Ascending aorta (tissue), 2 donors: ENCODE measurements at regions not wholly inside any gene's neighbourhood (a gene's known extent, or its start where the extent isn't known, plus 50 kb on each side); places are given as distances from the start of the nearest gene placed in this dataset.

ENCODE experiments used
- DNase-seq, 2 donors: peaks; one replicate each; pipeline ENCODE4 v3.0.0-alpha.2; 2019; ENCODE audit warnings: low spot score in 2 of 2
- H3K27ac ChIP-seq, 2 donors: fragments of 200-600 bp; sonication (generic); one replicate each; pipeline ENCODE4 v1.5.1; 2016 to 2017; ENCODE audit warnings: mild to moderate bottlenecking in 1 of 2
- H3K27me3 ChIP-seq: fragments of 200-600 bp; sonication (generic); one replicate; pipeline ENCODE4 v1.5.1; 2017
- H3K36me3 ChIP-seq, 2 donors: fragments of 200-600 bp; sonication (generic); one replicate each; pipeline ENCODE4 v1.5.1; 2016
- H3K4me1 ChIP-seq, 2 donors: fragments of 200-600 bp; sonication (generic); one replicate each; pipeline ENCODE4 v1.5.1; 2016 to 2017; ENCODE audit warnings: mild to moderate bottlenecking in 1 of 2
- H3K4me3 ChIP-seq, 2 donors: fragments of 200-600 bp; sonication (generic); one replicate each; pipeline ENCODE4 v1.5.1; 2016 to 2017; ENCODE audit warnings: mild to moderate bottlenecking in 1 of 2
- H3K9me3 ChIP-seq, 2 donors: fragments of 200-600 bp; sonication (generic); one replicate each; pipeline ENCODE4 v1.5.1; 2016
- intact Hi-C: fragments of 100-400 bp; cut with DNase I; formaldehyde crosslinking; loops from one replicate; pipeline ENCODE4 v1.15.1; 2023
- TF ChIP-seq, protein P1 (sequence below), 3 experiments: fragments of 200-600 bp in 2 of 3; fragments of 450-650 bp in 1 of 3; sonication (generic) in 2 of 3; IDR thresholded peaks; one replicate each; pipeline ENCODE4 v1.5.1; 2016 to 2019; ENCODE audit warnings: antibody characterized with exemption in 3 of 3, mild to moderate bottlenecking in 1 of 3, moderate library complexity in 1 of 3

DNA sequence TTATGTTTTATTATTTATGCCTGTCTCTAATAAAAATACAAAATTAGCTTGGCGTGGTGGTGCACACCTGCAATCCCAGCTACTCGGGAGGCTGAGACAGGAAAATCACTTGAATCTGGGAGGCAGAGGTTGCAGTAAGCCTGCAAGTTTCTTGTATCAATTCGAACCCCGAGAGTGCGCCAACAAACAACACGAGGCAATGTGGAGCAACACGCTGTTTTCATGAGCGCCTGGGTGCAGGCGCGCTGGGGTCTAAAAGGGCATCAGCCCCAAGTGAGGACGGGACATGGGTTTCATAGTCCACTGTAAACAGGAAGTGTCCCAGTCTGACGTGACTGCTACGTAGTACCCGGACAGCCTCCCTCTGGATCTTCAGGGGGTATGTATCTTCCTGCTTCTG is 1634.6 kb upstream of the AGA start:
- H3K4me3 ChIP-seq, result no peak overlapping the region
- no peaks in the 10 kb centered on the region for H3K9me3 ChIP-seq
- no peaks in the 10 kb centered on the region for H3K4me1 ChIP-seq
- DNase-seq, result no peak
- intact Hi-C loops, result no loop called here
- no peaks in the 10 kb centered on the region for H3K27me3 ChIP-seq
- no peaks in the 10 kb centered on the region for H3K36me3 ChIP-seq
- TF ChIP-seq, protein P1, sequence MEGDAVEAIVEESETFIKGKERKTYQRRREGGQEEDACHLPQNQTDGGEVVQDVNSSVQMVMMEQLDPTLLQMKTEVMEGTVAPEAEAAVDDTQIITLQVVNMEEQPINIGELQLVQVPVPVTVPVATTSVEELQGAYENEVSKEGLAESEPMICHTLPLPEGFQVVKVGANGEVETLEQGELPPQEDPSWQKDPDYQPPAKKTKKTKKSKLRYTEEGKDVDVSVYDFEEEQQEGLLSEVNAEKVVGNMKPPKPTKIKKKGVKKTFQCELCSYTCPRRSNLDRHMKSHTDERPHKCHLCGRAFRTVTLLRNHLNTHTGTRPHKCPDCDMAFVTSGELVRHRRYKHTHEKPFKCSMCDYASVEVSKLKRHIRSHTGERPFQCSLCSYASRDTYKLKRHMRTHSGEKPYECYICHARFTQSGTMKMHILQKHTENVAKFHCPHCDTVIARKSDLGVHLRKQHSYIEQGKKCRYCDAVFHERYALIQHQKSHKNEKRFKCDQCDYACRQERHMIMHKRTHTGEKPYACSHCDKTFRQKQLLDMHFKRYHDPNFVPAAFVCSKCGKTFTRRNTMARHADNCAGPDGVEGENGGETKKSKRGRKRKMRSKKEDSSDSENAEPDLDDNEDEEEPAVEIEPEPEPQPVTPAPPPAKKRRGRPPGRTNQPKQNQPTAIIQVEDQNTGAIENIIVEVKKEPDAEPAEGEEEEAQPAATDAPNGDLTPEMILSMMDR (IDR thresholded peaks at IDR 0.05), result no peak
- H3K27ac ChIP-seq, result no peak overlapping the region

DNA sequence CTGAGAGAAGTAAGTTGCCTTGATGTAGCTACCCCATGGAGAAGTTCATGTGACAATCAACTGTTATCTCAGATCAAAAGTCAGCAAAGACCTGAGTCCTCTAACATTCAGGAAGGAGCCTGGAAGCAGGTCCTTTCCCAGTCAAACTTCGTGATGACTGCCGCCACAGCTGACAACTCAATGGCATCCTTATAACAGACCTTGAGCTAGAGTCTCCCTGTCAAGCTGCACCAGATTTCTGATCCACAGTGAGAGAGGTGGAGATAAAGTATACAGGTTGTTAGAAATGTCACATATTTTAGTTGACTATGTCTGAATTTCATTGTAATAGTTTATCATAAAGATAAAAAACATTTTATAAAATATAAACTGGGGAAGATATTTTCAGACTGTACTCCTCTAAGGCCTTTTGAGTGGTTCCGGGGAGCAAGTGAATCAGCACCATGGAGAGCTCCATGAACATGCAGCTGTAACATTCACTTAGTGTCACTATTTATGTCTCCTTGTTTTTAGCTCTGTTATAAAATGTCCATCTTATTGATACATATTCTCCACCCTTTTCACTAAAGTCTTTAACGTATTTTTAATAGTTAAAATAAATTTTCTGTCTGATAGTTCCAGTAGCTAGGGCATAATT is 1653.5 kb upstream of the AGA start:
- H3K9me3 ChIP-seq, result no peaks in the 10 kb centered on the region
- H3K27me3 ChIP-seq, result no peaks in the 10 kb centered on the region
- no peaks in the 10 kb centered on the region for H3K4me1 ChIP-seq
- no peak overlapping the region for H3K27ac ChIP-seq
- DNase-seq, result no peak
- no peak overlapping the region for H3K4me3 ChIP-seq
- H3K36me3 ChIP-seq, result no peaks in the 10 kb centered on the region
- TF ChIP-seq, protein P1 (IDR thresholded peaks at IDR 0.05), result no peak
- intact Hi-C loops, result no loop called here

DNA sequence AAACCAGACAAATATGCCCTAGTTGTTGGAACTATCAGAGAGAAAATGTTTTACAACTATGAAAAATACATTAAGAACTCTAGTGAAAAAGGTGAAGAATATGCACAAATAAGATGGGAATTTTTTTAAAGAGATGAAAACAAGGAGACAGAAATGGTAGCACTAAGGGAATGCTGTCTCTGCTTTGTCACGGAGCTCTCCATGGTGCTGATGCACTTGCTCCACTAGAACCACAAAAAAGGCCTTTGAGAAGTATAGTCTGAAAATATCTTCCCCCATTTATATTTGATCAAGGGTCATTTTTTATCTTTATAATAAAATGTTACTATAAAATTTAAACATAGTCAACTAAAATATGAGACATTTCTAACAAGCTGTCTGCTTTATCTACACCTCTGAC is 1655.5 kb upstream of the AGA start:
- no peak for DNase-seq
- TF ChIP-seq, protein P1 (IDR thresholded peaks at IDR 0.05), result no peak

DNA sequence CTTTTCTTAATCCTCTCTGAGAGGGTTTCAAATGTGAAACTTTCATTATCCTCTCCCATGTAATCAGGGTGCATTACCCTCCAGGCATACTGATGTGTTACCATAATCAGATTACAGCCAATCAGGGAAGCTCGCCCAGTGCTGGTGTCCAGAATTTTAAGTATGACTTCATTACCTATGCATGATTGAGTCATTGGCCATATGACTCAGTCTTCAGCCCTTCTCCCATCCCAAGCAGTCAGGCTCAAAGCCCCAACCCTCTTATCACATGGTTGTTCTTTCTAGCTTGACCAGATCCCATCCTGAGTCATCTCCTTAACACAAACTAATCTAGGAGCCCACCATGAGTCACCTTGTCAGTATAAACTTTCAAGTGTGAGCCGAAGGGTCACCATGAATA is 1668.1 kb upstream of the AGA start:
- no peaks in the 10 kb centered on the region for H3K36me3 ChIP-seq
- no peaks in the 10 kb centered on the region for H3K27me3 ChIP-seq
- H3K27ac ChIP-seq, result no peak overlapping the region
- H3K4me1 ChIP-seq, result no peaks in the 10 kb centered on the region
- H3K4me3 ChIP-seq, result no peak overlapping the region
- intact Hi-C loops, result no loop called here
- TF ChIP-seq, protein P1 (IDR thresholded peaks at IDR 0.05), result no peak
- DNase-seq, result no peak
- no peaks in the 10 kb centered on the region for H3K9me3 ChIP-seq

More for the DNA sequence above, 1655.5 kb upstream of the AGA start:
- intact Hi-C loops, result no loop called here
- no peaks in the 10 kb centered on the region for H3K4me1 ChIP-seq
- H3K27ac ChIP-seq, result no peak overlapping the region
- H3K4me3 ChIP-seq, result no peak overlapping the region
- no peaks in the 10 kb centered on the region for H3K9me3 ChIP-seq
- no peaks in the 10 kb centered on the region for H3K36me3 ChIP-seq
- no peaks in the 10 kb centered on the region for H3K27me3 ChIP-seq

DNA sequence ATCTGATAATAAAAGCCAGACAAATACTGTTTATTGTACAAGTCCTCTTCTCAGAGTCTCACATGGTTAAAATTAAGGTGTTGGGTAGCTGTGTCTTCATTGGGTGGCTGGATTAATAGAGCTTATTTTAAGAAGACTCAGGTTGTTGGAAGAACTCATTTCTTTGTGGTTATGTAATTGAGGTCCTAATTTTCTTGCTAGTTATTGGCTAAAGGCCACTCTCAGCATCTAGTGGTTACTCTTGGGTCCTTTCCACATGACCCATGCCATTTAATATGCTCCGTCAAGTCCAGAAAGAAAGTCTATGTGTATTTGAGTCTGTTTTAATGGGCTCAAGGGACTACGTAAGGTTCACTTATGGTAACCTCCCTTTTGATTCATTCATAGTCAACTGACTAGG is 1668.6 kb upstream of the AGA start:
- Histone ChIP-seq H3K27ac (no peak overlapping the region), H3K4me3 (no peak overlapping the region), H3K36me3 (no peaks in the 10 kb centered on the region), H3K27me3 (no peaks in the 10 kb centered on the region), H3K4me1 (no peaks in the 10 kb centered on the region), H3K9me3 (no peaks in the 10 kb centered on the region)
- TF ChIP-seq, protein P1 (IDR thresholded peaks at IDR 0.05), result no peak
- no peak for DNase-seq
- intact Hi-C loops, result no loop called here
